CD4-positive, alpha-beta T cell (primary cell): ENCODE measurements at regions not wholly inside any gene's neighbourhood (a gene's known extent, or its start where the extent isn't known, plus 50 kb on each side); places are given as distances from the start of the nearest gene placed in this dataset.

Experiments
- ATAC-seq: fragments of 200-7000 bp; cut with Tn5 transposase; one replicate; pipeline ENCODE4 v1.10.0; 2022; ENCODE audit warnings: mild to moderate bottlenecking; ENCODE audit not compliant: poor library complexity
- CTCF ChIA-PET: fragments of 350-600 bp; sonication (Branson Sonifier 250); formaldehyde crosslinking; loops from one replicate; lab custom pipeline; 2021; ENCODE audit warnings: antibody characterized with exemption, inconsistent platforms; lab: Charles Lee
- POLR2A ChIA-PET: fragments of 350-600 bp; sonication (Branson Sonifier 250); formaldehyde crosslinking; loops from one replicate; lab custom pipeline; 2021; ENCODE audit warnings: antibody characterized with exemption, inconsistent platforms; lab: Charles Lee
- DNase-seq, 14 experiments: peaks; one replicate each; pipeline ENCODE4 v3.0.0-alpha.2; 2013 to 2020; ENCODE audit warnings: mixed read lengths in 2 of 14
- H3K27ac ChIP-seq, 2 donors: one replicate each; pipeline versions ENCODE4 v1.5.1 to v1.7.0; 2013; ENCODE audit warnings: low read length in 2 of 2, low read depth in 1 of 2, mild to moderate bottlenecking in 1 of 2
- H3K27me3 ChIP-seq, 2 experiments: 1 replicate in 1 of 2; 2 replicates in 1 of 2; pipeline versions ENCODE4 v1.6.1 to v1.7.0; 2013; ENCODE audit warnings: low read length in 2 of 2, control low read depth in 1 of 2, mild to moderate bottlenecking in 1 of 2, moderate library complexity in 1 of 2; ENCODE audit not compliant: insufficient read depth in 2 of 2, control insufficient read depth in 1 of 2
- H3K36me3 ChIP-seq: one replicate; pipeline ENCODE4 v1.6.1; 2013; ENCODE audit warnings: low read length, control low read depth; ENCODE audit not compliant: insufficient read depth
- H3K4me1 ChIP-seq: one replicate; pipeline ENCODE4 v1.6.1; 2013; ENCODE audit warnings: low read length, control low read depth; ENCODE audit not compliant: insufficient read depth
- H3K4me3 ChIP-seq: one replicate; pipeline ENCODE4 v1.5.1; 2013; ENCODE audit warnings: mild to moderate bottlenecking, low read length, moderate library complexity
- H3K9me3 ChIP-seq, 2 experiments: 1 replicate in 1 of 2; 2 replicates in 1 of 2; pipeline versions ENCODE4 v1.6.1 to v1.7.0; 2013; ENCODE audit warnings: low read length in 2 of 2, mild to moderate bottlenecking in 2 of 2, control low read depth in 1 of 2, moderate library complexity in 1 of 2; ENCODE audit not compliant: control insufficient read depth in 1 of 2, insufficient read depth in 1 of 2
- H3K27ac Mint-ChIP-seq: one replicate; pipeline ENCODE4 v1.8.0; 2020; ENCODE audit warnings: mixed read lengths
- H3K27me3 Mint-ChIP-seq: one replicate; pipeline ENCODE4 v1.8.0; 2021; ENCODE audit warnings: mixed read lengths
- H3K36me3 Mint-ChIP-seq: one replicate; pipeline ENCODE4 v1.8.0; 2021; ENCODE audit warnings: low read depth, mixed read lengths
- H3K4me1 Mint-ChIP-seq: one replicate; pipeline ENCODE4 v1.8.0; 2021; ENCODE audit warnings: low read depth, mixed read lengths
- H3K4me3 Mint-ChIP-seq: one replicate; pipeline ENCODE4 v1.8.0; 2020; ENCODE audit warnings: mild to moderate bottlenecking, mixed read lengths
- H3K9me3 Mint-ChIP-seq: one replicate; pipeline ENCODE4 v1.8.0; 2020; ENCODE audit warnings: mixed read lengths
- intact Hi-C, 2 experiments: fragments of 100-400 bp; cut with DNase I in 1 of 2; cut with micrococcal nuclease in 1 of 2; formaldehyde crosslinking; loops; one replicate each; pipeline versions ENCODE4 v1.15.1 to v1.9.0; 2023 to 2025; cut with DNase I, micrococcal nuclease
- TF ChIP-seq, protein P1 (sequence below): fragments of 200-600 bp; IDR thresholded peaks from one replicate; pipeline ENCODE4 v1.8.0; 2022; ENCODE audit warnings: antibody characterized with exemption, mild to moderate bottlenecking

GRCh38 chr17:71376933-71377332, 743.9 kb upstream of the SOX9 start:
- intact Hi-C loops = no loop called here
- H3K4me3 ChIP-seq = no peak overlapping the region
- TF ChIP-seq, protein P1, sequence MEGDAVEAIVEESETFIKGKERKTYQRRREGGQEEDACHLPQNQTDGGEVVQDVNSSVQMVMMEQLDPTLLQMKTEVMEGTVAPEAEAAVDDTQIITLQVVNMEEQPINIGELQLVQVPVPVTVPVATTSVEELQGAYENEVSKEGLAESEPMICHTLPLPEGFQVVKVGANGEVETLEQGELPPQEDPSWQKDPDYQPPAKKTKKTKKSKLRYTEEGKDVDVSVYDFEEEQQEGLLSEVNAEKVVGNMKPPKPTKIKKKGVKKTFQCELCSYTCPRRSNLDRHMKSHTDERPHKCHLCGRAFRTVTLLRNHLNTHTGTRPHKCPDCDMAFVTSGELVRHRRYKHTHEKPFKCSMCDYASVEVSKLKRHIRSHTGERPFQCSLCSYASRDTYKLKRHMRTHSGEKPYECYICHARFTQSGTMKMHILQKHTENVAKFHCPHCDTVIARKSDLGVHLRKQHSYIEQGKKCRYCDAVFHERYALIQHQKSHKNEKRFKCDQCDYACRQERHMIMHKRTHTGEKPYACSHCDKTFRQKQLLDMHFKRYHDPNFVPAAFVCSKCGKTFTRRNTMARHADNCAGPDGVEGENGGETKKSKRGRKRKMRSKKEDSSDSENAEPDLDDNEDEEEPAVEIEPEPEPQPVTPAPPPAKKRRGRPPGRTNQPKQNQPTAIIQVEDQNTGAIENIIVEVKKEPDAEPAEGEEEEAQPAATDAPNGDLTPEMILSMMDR = no peak
- ChIA-PET POLR2A (no interaction called here), CTCF (no interaction called here)
- H3K27me3 Mint-ChIP-seq = no peaks in the 10 kb centered on the region
- no peak overlapping the region for H3K27ac Mint-ChIP-seq
- no peak overlapping the region for H3K4me3 Mint-ChIP-seq
- no peaks in the 10 kb centered on the region for H3K4me1 ChIP-seq
- no peaks in the 10 kb centered on the region for H3K36me3 ChIP-seq
- H3K27ac ChIP-seq = no peak overlapping the region
- no peaks in the 10 kb centered on the region for H3K36me3 Mint-ChIP-seq
- DNase-seq (no peak), ATAC-seq (no peak)
- peaks cover 11% of the 10 kb centered on the region for H3K9me3 Mint-ChIP-seq
- peaks cover 0 to 3% of the 10 kb centered on the region in 2 experiments for H3K9me3 ChIP-seq
- no peaks in the 10 kb centered on the region for H3K4me1 Mint-ChIP-seq
- H3K27me3 ChIP-seq = no peaks in the 10 kb centered on the region

- H3K27me3 Mint-ChIP-seq = no peaks in the 10 kb centered on the region
- Histone ChIP-seq H3K27ac (no peak overlapping the region), H3K4me3 (no peak overlapping the region), H3K4me1 (no peaks in the 10 kb centered on the region), H3K9me3 (peaks cover 0 to 3% of the 10 kb centered on the region in 2 experiments), H3K36me3 (no peaks in the 10 kb centered on the region), H3K27me3 (no peaks in the 10 kb centered on the region)
- DNase-seq (no peak), ATAC-seq (no peak)
- H3K4me3 Mint-ChIP-seq = no peak overlapping the region
- H3K36me3 Mint-ChIP-seq = no peaks in the 10 kb centered on the region
- CTCF ChIA-PET = no interaction called here
- POLR2A ChIA-PET = no interaction called here
- TF ChIP-seq, protein P1 = no peak
- H3K4me1 Mint-ChIP-seq = no peaks in the 10 kb centered on the region
- H3K27ac Mint-ChIP-seq = no peak overlapping the region
- peaks cover 11% of the 10 kb centered on the region for H3K9me3 Mint-ChIP-seq
- intact Hi-C loops = no loop called here
Observed at GRCh38 chr17:71378036-71378435, 742.8 kb upstream of the SOX9 start.

GRCh38 chr17:71378741-71379140, 742.1 kb upstream of the SOX9 start:
- Mint-ChIP-seq H3K27me3 (no peaks in the 10 kb centered on the region), H3K27ac (no peak overlapping the region), H3K9me3 (peaks cover 11% of the 10 kb centered on the region), H3K4me1 (no peaks in the 10 kb centered on the region), H3K4me3 (no peak overlapping the region), H3K36me3 (no peaks in the 10 kb centered on the region)
- Histone ChIP-seq H3K27ac (no peak overlapping the region), H3K27me3 (no peaks in the 10 kb centered on the region), H3K9me3 (peaks cover 0 to 3% of the 10 kb centered on the region in 2 experiments), H3K36me3 (no peaks in the 10 kb centered on the region), H3K4me1 (no peaks in the 10 kb centered on the region), H3K4me3 (no peak overlapping the region)
- intact Hi-C loops = no loop called here
- TF ChIP-seq, protein P1 = no peak
- no peak for DNase-seq
- ChIA-PET CTCF (no interaction called here), POLR2A (no interaction called here)
- ATAC-seq = no peak
